ENCODE measurements at regions not wholly inside any gene's neighbourhood (a gene's known extent, or its start where the extent isn't known, plus 50 kb on each side); places are given as distances from the start of the nearest gene placed in this dataset.
A peak's percentile ranks its signal among the peaks of the same experiment; 100 is the strongest.
"Not testable (repeated sequence)": the region's sequence is repeated elsewhere in the genome, so short reads cannot be mapped to it uniquely, and the experiment has no call there.

- DNase-seq: no peak
Observed at GRCh38 chr12:25328072-25328712, 77.5 kb upstream of the KRAS start.

GRCh38 chr12:25327321-25327720, 76.6 kb upstream of the KRAS start:
- DNase-seq: no peak

GRCh38 chr12:25326326-25326725, 75.6 kb upstream of the KRAS start:
- DNase-seq: no peak

GRCh38 chr12:25324861-25325260, 74.1 kb upstream of the KRAS start:
- no peak for DNase-seq

GRCh38 chr12:25323581-25323982, 72.9 kb upstream of the KRAS start:
- DNase-seq: no peak

GRCh38 chr12:25322918-25323531, 72.3 kb upstream of the KRAS start:
- no peak for DNase-seq

GRCh38 chr12:25322351-25322750, 71.6 kb upstream of the KRAS start:
- DNase-seq: no peak

GRCh38 chr12:25321772-25322171, 71.0 kb upstream of the KRAS start:
- no peak for DNase-seq

GRCh38 chr12:25320123-25321006, 69.6 kb upstream of the KRAS start:
- peak; percentile 50 for DNase-seq

GRCh38 chr12:25319233-25319984, 68.7 kb upstream of the KRAS start:
- DNase-seq: no peak

GRCh38 chr12:25317553-25317952, 66.8 kb upstream of the KRAS start:
- no peak for DNase-seq

GRCh38 chr12:25315388-25315787, 64.7 kb upstream of the KRAS start:
- DNase-seq: no peak

GRCh38 chr12:25313266-25313990, 62.7 kb upstream of the KRAS start:
- DNase-seq: not testable (repeated sequence)

GRCh38 chr12:25311506-25311905, 60.8 kb upstream of the KRAS start:
- no peak for DNase-seq

GRCh38 chr12:25310071-25310470, 59.3 kb upstream of the KRAS start:
- DNase-seq: not testable (repeated sequence)

- no peak for DNase-seq
Observed at GRCh38 chr12:25308756-25309155, 58.0 kb upstream of the KRAS start.

GRCh38 chr12:25307818-25308217, 57.1 kb upstream of the KRAS start:
- DNase-seq: no peak

GRCh38 chr12:25301798-25302197, 51.1 kb upstream of the KRAS start:
- no peak for DNase-seq

Measured in hematopoietic multipotent progenitor cell treated with erythropoietin and hydrocortisone succinate and interleukin-3 and kit ligand, for 4 days (in vitro differentiated cells).